Aorta (tissue), 5 donors: ENCODE measurements at regions not wholly inside any gene's neighbourhood (a gene's known extent, or its start where the extent isn't known, plus 50 kb on each side); places are given as distances from the start of the nearest gene placed in this dataset.
"Not testable (repeated sequence)": the region's sequence is repeated elsewhere in the genome, so short reads cannot be mapped to it uniquely, and the experiment has no call there.

Experiments used
- ATAC-seq: fragments of 200-7000 bp; cut with Tn5 transposase; one replicate; pipeline ENCODE4 v1.9.1; 2022; ENCODE audit warnings: moderate library complexity; ENCODE audit not compliant: low FRiP score
- DNase-seq, 2 donors: peaks; one replicate each; pipeline ENCODE4 v3.0.0-alpha.2; 2020
- H3K27ac ChIP-seq, 2 donors: one replicate each; pipeline ENCODE4 v1.5.1; 2013; ENCODE audit warnings: low read length in 2 of 2, mild to moderate bottlenecking in 2 of 2, moderate library complexity in 2 of 2, control low read depth in 1 of 2, inconsistent platforms in 1 of 2, low read depth in 1 of 2
- H3K27me3 ChIP-seq, 2 donors: one replicate each; pipeline ENCODE4 v1.6.1; 2013; ENCODE audit warnings: control low read depth in 1 of 2, low read length in 1 of 2, mild to moderate bottlenecking in 1 of 2, moderate library complexity in 1 of 2; ENCODE audit not compliant: insufficient read depth in 2 of 2, control insufficient read depth in 1 of 2
- H3K36me3 ChIP-seq, 2 donors: one replicate each; pipeline ENCODE4 v1.6.1; 2013; ENCODE audit warnings: control low read depth in 1 of 2, low read length in 1 of 2, mild to moderate bottlenecking in 1 of 2; ENCODE audit not compliant: insufficient read depth in 2 of 2, control insufficient read depth in 1 of 2
- H3K4me1 ChIP-seq, 2 donors: one replicate each; pipeline ENCODE4 v1.6.1; 2013; ENCODE audit warnings: low read length in 2 of 2, control low read depth in 1 of 2, mild to moderate bottlenecking in 1 of 2, moderate library complexity in 1 of 2; ENCODE audit not compliant: insufficient read depth in 2 of 2, control insufficient read depth in 1 of 2
- H3K4me3 ChIP-seq, 2 donors: one replicate each; pipeline ENCODE4 v1.5.1; 2013; ENCODE audit warnings: low read length in 2 of 2, control low read depth in 1 of 2, mild to moderate bottlenecking in 1 of 2
- H3K9me3 ChIP-seq: one replicate; pipeline ENCODE4 v1.6.1; 2013; ENCODE audit warnings: mild to moderate bottlenecking, low read length; ENCODE audit not compliant: control insufficient read depth
- WGBS, 2 donors: extraction: QIAGEN DNeasy Blood & Tissue Kit; methylation state at CpG; one replicate each; pipeline ENCODE4 v1.1.7; 2013; 5-methylcytosine and 5-hydroxymethylcytosine counted together
- intact Hi-C, 2 donors: fragments of 100-400 bp; cut with DNase I; formaldehyde crosslinking; loops; one replicate each; pipeline versions ENCODE4 v1.14.2 to v1.15.0; 2022
- donor health status: healthy with polysubstance abuse.
- donor health status: Bipolar disorder and iron deficiency.
- donor health status: DM: no; HTN: no; CAD: no.
- donor health status: DM: no; HTN: no; CAD: no.
- donor health status: DM: yes; HTN: yes; CAD: no.

DNA sequence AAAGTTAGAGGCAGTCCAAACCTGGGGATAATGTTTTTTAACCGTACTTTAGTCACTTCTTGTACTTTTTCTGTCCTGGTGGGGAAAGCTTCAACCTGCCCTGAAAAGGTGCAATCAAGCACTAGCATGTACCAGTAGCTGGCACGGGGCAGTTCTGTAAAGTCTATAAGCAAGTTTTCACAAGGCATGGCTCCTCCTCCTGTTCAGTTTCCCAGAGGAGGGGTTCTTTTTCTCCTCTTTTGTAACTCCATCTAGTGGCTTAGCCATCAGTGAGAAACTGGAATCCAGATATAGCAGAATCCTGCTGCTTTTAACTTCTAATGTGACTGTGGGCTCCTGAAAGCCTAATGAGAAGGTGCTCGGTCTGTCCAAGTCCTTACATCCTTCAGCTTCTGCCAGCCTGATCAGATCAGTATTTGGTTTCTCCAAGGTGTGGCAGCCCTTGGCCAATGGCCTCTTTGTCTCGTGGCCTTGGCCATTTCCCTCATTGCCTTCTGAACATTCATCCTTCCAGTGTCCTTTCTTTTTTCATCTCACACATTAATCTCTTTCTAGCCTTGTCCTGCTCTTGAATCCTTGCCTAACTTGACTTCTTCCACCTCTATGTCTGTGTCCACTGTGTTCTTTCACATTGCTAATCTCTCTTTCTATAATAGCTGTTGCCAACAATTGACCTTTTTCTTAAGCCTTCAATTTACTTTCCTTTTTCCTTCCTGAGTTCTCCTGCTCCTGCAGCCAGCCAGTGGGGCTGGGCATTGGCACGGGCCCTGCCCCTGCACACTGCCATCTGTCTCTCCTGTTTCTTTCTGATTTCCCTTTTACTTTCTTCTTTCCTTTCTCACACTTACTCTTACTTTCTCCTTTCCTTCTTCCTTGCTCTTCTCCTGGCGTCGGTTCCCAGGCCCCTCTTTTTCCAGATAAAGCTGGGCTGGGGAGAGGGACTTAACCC is 222.0 kb upstream of the SYNCRIP start:
- ATAC-seq: peak; percentile 66
- Histone ChIP-seq H3K4me1 (peaks cover 0 to 4% of the 10 kb centered on the region in 2 donors), H3K4me3 (no peak overlapping the region), H3K36me3 (no peaks in the 10 kb centered on the region), H3K9me3 (no peaks in the 10 kb centered on the region), H3K27ac (peak overlapping the region; percentile 69 to 85), H3K27me3 (no peaks in the 10 kb centered on the region)
- 9 to 13% methylated on average over 7 of the region's 7 CpGs for WGBS, 2 donors
- DNase-seq: no peak
- intact Hi-C loops: loop anchor here in 1 of 2 donors (10.0 kb wide), 1 partner anchor 100 kb away; no protein-coding TSS in a partner anchor

DNA sequence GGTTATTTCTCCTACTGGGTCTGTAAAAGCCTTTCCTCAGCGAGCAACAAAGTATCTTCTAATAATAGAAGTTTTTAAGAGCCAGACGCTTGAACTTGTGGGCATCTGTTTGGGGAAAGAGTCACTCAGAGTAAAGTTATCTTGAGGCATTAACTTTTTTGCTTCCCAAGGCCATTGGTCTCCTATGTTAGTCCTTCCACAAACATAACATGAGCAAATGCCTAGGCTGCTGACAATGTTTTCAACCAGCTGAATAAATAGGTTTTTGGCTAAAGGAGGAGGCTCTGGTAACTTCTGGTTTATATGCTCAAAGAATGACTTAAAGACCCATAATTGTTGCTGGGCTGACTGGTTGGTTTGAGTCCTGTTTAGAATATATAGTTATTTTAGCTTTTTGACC is 213.5 kb upstream of the SYNCRIP start:
- H3K36me3 ChIP-seq: no peaks in the 10 kb centered on the region
- no peaks in the 10 kb centered on the region for H3K27me3 ChIP-seq
- H3K27ac ChIP-seq: no peak overlapping the region
- no peak for ATAC-seq
- no peak for DNase-seq
- H3K9me3 ChIP-seq: no peaks in the 10 kb centered on the region
- no peaks in the 10 kb centered on the region for H3K4me1 ChIP-seq
- intact Hi-C loops: no loop called here
- H3K4me3 ChIP-seq: no peak overlapping the region
- WGBS, 2 donors: 0 to 6% methylated on average over 2 of the region's 2 CpGs

DNA sequence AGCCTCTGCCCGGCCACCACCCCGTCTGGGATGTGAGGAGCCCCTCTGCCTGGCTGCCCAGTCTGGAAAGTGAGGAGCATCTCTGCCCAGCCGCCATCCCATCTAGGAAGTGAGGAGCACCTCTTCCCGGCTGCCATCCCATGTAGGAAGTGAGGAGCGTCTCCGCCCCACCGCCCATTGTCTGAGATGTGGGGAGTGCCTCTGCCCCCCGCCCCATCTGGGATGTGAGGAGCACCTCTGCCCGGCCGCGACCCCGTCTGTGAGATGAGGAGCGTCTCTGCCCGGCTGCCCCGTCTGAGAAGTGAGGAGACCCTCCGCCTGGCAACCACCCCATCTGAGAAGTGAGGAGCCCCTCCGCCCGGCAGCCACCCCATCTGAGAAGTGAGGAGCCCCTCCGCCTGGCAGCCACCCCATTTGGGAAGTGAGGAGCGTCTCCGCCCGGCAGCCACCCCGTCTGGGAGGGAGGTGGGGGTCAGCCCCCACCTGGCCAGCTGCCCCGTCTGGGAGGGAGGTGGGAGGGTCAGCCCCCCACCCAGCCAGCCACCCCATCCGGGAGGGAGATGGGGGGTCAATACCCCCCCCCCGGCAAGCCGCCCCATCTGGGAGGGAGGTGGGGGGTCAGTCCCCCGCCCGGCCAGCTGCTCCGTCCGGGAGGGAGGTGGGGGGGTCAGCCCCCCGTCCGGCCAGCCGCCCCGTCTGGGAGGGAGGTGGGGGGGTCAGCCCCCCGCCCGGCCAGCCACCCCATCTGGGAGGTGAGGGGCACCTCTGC is 195.8 kb upstream of the SYNCRIP start:
- 96 to 98% methylated on average over 21 to 34 of the region's 37 CpGs for WGBS, 2 donors
- ATAC-seq, H3K9me3 ChIP-seq, H3K4me3 ChIP-seq, H3K27me3 ChIP-seq, H3K27ac ChIP-seq, H3K4me1 ChIP-seq, DNase-seq, H3K36me3 ChIP-seq, intact Hi-C loops: not testable (repeated sequence)

DNA sequence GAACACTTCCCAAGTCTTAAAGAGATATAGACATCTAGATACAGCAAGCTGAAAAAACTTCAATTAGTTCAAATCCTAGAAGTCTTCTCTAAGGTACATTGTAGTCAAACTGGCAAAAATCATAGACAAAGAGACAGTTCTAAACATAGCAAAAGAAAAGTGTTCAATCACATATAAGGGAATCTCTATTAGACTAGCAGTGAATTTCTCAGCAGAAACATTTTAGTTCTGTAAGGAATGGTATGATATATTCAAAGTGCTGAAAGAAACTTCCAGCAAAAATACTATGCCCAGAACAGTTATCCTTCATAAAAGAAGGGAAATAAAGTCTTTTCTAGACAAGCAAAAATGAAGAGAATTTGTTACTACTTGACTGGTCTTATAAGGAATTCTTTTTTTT is 186.3 kb upstream of the SYNCRIP start:
- Histone ChIP-seq H3K27me3 (no peaks in the 10 kb centered on the region), H3K27ac (no peak overlapping the region), H3K36me3 (no peaks in the 10 kb centered on the region), H3K4me3 (no peak overlapping the region), H3K9me3 (peaks cover 9% of the 10 kb centered on the region), H3K4me1 (no peaks in the 10 kb centered on the region)
- no peak for DNase-seq
- intact Hi-C loops: no loop called here
- ATAC-seq: no peak

DNA sequence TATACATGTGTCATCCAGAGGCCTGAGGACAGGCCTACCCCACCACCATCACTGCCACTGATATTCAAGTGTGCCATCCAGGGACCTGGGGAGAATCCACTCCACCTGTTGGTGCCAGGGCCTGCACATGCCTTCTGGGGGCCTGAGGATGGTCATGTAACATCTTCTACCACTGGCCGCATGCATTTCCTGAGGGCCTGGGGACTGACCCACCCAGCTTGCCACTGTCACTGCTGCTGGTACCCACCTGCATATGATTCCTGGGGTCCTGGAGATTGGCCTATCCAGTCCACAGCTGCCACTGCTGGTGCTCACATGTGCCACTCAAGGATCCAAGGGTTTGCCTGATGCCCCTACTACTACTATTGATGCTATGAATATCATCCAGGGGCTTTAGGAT is 184.3 kb upstream of the SYNCRIP start:
- no peak for ATAC-seq
- DNase-seq: no peak
- Histone ChIP-seq H3K36me3 (no peaks in the 10 kb centered on the region), H3K27ac (no peak overlapping the region), H3K27me3 (no peaks in the 10 kb centered on the region), H3K9me3 (peaks cover 9% of the 10 kb centered on the region), H3K4me3 (no peak overlapping the region), H3K4me1 (no peaks in the 10 kb centered on the region)
- intact Hi-C loops: no loop called here
- 99 to 100% methylated on average over 1 of the region's 1 CpG for WGBS, 2 donors

DNA sequence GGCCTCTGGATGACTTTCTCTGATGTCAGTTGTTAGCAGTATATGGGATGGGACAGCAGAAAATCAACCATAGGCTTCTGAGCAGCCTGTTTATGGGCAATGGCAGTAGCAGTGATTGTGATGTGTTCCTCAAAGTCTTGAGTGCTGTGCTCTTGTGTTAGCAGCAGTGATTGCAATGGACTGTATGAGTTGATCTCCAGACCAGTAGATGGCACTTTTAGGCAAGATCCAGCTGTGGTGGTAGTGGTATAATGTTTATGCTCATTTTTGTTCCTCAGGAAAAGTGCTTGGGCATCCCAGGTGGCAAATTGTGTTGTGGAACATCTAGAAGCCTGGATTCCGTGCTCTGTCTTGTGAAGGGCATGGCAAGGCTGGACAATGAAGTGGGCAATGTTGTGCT is 181.6 kb upstream of the SYNCRIP start:
- Histone ChIP-seq H3K4me1 (no peaks in the 10 kb centered on the region), H3K27me3 (no peaks in the 10 kb centered on the region), H3K9me3 (peaks cover 9% of the 10 kb centered on the region), H3K36me3 (no peaks in the 10 kb centered on the region), H3K27ac (no peak overlapping the region), H3K4me3 (no peak overlapping the region)
- no peak for DNase-seq
- intact Hi-C loops: no loop called here
- 86 to 91% methylated on average over 1 of the region's 1 CpG for WGBS, 2 donors
- no peak for ATAC-seq

DNA sequence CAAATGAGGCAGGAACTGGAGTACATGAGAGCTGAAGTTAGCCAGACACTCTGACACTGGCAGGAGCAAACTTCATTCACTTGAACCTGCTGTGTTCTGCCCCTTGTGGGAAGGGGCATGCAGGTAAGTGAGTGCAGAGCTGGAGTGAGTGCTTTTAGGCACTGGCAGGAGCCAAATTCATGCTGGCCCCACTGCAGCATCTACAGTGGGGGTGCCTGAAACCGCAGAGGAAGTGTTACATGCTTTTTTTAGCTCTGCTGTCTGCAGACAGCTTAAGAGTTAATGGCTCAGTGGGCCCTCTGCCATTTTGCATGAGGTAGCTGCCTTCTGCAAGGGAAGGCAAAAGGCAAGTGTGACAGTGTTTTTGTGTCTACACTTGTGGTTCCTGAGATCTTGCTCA is 167.9 kb upstream of the SYNCRIP start:
- Histone ChIP-seq H3K27ac (no peak overlapping the region), H3K4me1 (no peaks in the 10 kb centered on the region), H3K27me3 (no peaks in the 10 kb centered on the region), H3K4me3 (no peak overlapping the region), H3K36me3 (no peaks in the 10 kb centered on the region), H3K9me3 (peaks cover 8% of the 10 kb centered on the region)
- ATAC-seq (no peak), DNase-seq (no peak)
- intact Hi-C loops: no loop called here
- 43 to 50% methylated on average over 1 of the region's 1 CpG for WGBS, 2 donors

DNA sequence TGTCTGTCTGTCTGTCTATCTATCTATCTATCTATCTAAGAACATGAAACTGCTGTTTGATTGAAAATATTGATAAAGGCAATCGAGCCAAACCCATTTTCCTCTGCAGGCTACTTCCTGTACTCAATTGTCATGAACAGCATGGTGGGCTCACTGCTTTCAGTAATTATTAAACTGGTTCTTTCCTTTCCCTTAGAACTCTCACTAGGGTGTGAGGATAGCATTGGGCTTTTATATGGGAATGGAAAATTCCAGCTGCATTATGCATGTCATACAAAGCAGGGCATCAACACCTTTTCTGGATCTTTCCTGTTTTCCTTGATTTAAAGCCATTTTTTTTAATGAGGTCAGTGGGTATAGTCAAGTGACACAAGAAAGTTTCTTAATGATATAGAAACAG is 161.0 kb upstream of the SYNCRIP start:
- intact Hi-C loops: no loop called here
- DNase-seq (no peak), ATAC-seq (no peak)
- 44 to 67% methylated on average over 1 of the region's 1 CpG for WGBS, 2 donors
- no peaks in the 10 kb centered on the region for H3K27me3 ChIP-seq
- H3K4me1 ChIP-seq: no peaks in the 10 kb centered on the region
- no peak overlapping the region for H3K4me3 ChIP-seq
- no peaks in the 10 kb centered on the region for H3K36me3 ChIP-seq
- H3K9me3 ChIP-seq: peaks cover 3% of the 10 kb centered on the region
- no peak overlapping the region for H3K27ac ChIP-seq

DNA sequence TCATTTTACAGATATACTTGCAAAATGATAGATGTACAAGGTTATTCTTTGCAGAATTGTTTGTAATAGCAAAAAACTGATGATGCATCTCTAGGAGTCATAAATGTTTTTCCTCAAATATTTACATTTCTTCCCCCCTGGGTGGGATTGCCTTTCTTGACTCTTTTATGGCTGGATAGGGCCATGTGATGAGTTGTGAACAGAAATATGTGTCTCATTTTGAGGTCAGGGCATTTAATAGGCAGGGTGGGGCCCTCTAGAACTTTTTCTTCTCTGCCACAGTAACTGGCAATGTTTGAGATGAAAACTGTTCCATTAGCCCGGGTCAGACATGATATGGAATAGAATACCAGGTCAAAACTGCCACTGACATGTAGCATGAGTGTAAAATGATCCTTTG is 159.5 kb upstream of the SYNCRIP start:
- Histone ChIP-seq H3K4me1 (no peaks in the 10 kb centered on the region), H3K27ac (no peak overlapping the region), H3K27me3 (no peaks in the 10 kb centered on the region), H3K36me3 (no peaks in the 10 kb centered on the region), H3K4me3 (no peak overlapping the region), H3K9me3 (peaks cover 2% of the 10 kb centered on the region)
- WGBS, 2 donors: 41 to 60% methylated on average over 1 of the region's 1 CpG
- DNase-seq (no peak), ATAC-seq (no peak)
- intact Hi-C loops: no loop called here
